GM18858 (cell line): ENCODE measurements at regions not wholly inside any gene's neighbourhood (a gene's known extent, or its start where the extent isn't known, plus 50 kb on each side); places are given as distances from the start of the nearest gene placed in this dataset.

Experiments used
- ATAC-seq: cut with Tn5 transposase; IDR thresholded peaks from one replicate; pipeline ENCODE4 v1.9.1; 2021; ENCODE audit not compliant: unreplicated experiment

DNA sequence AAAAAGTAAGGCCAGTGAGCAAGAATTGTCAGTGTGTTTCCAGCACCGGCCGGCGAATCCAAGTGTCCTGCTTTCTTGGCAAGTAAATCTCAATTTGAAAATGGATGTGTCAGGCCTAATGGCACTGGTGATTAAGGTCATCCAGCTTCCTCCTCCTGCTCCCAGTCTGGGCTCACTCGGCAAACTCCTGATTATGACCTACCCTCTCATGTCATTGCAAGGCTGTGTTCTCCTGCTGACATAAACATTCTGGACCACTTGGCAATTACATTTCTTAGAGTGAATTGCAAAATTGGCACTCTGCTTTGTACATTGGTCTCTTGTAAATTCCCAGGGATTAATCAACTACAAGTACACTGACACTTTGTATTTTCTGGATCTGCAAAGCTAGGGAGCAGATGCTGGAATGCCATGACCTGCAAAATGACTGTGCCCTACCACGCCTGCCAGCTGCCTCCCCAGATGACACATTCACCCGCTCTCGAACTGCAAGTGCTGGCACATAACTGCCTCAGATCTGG, 473.8 kb downstream of the KIF20B start:
- ATAC-seq = no peak

- ATAC-seq = no peak
These were observed 478.5 kb downstream of the KIF20B start for GRCh38 chr10:90179696-90180407.

DNA sequence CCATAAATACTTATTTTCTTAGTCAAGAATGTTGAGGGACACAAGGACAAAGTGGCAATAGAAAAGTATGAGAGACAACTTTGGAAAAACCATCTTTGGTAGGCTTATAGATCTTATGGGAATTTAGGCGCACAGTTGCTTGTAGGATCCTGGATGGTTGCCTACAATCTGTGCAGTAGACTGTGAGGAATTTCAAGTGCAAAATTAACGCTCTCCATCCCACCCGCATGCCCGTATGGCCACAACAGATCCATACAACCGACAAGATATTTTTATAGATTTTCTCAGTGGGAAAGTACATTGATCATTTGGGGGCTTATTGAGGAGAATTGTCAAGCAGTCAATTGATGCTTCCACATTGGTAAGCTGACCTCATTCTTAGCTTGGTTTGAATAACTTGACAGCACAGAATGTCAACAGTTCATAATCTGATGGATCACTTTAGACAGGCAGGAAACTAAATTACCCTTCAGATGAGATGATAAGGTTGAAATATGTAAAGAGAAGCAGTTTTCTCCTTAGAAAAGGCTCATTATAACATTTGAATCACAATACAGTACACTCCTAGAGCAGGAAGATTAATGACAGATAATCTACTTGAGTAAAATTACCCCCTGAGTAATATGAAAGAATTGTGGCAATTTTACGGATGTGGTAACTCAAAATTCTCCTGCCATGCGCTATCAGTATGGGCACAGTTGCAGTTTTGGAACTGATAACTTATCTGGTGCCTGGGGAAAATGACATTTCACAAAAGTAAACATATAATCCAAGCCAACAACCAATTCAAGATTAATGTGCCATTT, 479.7 kb downstream of the KIF20B start:
- no peak for ATAC-seq

- ATAC-seq = no peak
These were observed 491.4 kb downstream of the KIF20B start for GRCh38 chr10:90192825-90193224.

GRCh38 chr10:90193240-90193985, 492.0 kb downstream of the KIF20B start:
- ATAC-seq = no peak

GRCh38 chr10:90195288-90195840, 494.0 kb downstream of the KIF20B start:
- no peak for ATAC-seq

DNA sequence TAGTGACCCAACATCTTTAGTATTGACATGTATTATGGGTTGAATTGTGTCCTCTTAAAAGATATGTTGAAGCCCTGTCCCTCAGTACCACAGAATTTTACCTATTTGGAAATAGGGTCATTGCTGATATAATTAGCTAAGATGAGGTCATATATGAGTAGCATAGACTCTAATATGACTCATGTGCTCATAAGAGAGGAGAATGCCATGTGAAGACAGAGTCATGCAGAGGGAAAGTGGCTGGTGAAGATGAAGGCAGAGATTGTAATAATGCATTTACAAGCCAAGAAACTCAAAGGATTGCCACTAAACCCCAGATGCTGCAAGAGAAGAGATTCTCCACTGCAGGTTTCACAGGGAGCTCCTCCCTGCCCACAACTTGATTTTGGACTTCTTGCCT, 496.4 kb downstream of the KIF20B start:
- no peak for ATAC-seq

DNA sequence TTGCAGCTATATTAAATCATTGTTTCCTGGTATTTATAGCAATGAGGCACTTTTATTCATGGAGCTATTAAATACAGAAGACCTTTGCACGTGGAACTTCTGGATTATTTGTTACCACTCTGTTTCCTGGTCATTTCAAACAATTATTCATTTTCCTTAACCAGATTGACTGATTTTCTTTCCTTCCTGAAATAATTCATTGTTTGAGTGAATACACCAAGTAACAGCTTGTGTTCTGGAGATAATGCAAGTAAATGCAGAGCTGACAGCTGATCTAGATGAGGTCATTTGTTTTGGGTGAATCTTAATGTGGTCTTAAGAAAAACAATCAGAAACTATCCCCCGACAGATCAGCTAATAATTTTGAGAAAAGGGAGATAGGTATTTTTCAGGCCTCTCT, 497.7 kb downstream of the KIF20B start:
- no peak for ATAC-seq

DNA sequence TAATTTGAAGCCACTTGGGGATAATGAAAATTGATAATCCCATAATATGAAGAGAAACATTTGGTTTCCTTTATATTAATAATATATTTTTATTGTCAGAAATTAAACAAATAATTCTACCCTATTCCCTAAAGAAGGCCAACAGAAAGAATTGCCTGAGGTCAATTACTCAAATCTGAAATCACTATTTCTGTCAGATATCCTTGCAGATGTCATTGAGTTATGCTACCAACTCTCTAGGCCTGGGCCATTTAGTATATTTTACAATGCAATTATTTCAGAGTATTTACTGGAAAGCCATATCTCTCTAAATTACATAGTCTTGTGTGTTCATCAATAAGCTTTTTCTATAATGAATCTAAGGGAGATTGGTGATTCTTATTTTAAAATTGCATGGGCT, 498.1 kb downstream of the KIF20B start:
- no peak for ATAC-seq

DNA sequence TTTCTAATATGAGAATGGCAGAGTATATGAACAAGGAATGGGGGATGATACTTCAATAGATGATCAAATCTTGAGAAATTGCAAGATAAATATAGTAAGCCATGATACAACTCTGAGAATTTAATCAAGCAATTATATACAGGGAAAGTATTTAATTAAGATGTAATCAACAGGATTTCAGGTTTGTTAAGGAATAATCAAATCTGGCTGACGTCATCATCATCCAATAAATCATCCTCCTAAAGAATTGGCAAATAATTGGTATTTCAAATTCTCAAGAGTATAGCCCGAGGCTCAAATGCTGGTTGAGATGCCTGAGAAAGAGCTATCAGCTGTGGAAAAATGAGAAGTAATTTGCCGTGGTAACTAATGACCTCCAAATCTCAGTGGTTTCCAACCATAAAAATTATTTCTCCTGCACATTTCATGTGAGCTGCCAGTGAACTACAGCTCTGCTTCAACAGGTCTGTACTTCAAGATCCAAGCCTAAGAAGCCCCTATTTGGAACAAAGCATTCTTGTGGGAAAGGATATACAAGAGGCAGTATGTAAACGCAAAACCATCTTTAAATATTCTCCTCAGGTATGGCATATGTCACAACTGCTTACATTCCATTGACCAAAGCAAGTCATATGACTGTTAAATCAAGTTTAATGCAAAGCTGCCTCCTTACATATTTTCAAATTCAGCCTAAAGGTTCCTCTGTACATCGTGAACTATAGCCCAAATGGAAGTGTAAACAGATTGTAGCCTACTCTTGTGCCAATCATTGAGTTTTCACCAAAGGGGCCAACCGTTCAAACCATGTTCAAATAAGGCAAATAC, 503.0 kb downstream of the KIF20B start:
- no peak for ATAC-seq

GRCh38 chr10:90204956-90205314, 503.5 kb downstream of the KIF20B start:
- ATAC-seq = no peak

DNA sequence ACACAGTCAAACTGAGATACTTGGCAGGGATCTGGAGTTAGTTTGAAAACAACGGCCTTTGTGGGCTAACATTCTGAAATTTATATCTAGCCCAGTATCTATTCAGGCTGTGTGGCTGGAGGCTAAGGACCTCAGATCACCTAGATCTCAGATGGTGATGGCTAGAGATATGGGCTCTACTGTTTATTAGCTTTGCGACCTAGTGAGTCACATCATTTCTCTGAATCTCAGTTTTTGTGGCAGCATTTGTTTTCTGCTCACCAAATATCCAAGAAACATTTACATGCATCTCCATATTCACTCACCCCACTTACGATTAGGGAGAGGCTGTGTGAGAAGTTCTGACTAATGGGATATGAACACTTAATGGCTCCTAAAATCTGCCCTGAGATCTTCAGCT, 503.9 kb downstream of the KIF20B start:
- no peak for ATAC-seq

DNA sequence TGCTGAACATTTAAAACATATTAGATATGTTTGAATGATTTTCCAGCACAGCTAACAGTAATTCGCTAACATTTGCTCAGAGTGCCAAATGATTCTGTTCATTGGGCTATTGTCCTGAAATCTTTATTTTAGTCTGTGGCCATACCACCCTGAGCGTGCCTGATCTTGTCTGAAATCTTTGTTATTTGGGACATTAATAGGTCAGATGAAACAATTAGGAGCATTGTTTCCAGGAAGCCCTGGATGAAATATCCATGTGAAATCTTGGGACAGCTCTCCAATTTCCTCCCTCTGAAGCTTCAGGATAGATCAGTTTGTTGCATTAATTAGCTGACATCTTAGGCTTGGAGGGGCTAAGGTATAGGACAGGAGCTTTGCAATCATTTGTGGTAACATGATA, 512.0 kb downstream of the KIF20B start:
- no peak for ATAC-seq

GRCh38 chr10:90218846-90219245, 517.5 kb downstream of the KIF20B start:
- ATAC-seq = no peak

DNA sequence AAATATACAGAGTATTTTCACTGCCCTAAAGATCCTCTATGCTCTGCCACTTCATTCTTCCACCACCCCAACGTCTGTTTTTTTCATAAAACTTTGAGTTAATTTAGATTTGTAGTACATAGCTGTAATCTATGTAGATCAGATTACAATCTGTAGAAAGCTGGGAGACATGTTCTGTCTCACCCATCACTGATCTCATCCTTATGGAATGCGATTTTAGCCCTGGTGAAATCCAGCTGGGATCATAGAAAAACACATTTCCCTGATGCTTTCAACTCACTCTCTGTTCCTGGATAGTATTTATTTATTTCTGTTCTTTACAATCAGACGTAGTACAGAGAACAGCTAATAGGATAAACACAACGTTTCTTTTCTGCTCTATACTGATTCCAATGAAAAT, 521.0 kb downstream of the KIF20B start:
- ATAC-seq = no peak

DNA sequence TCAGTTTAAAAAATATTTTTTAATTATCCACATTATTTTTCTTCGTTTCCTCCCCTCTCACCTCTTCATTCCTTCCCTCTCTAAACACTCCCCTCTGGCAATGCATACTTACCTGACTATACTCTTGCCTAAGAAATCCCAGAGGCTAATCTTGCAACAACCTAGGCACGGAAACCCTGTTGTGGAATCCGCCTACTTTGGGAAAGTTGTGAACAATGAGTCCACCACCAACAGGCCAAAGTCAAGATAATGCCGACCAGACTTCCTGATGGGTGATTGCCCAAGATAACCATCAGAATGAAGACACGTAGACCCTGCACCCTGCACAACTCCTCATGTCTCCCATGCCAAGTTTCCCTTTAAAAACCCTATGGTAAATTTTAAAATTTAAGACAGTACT, 521.5 kb downstream of the KIF20B start:
- no peak for ATAC-seq

DNA sequence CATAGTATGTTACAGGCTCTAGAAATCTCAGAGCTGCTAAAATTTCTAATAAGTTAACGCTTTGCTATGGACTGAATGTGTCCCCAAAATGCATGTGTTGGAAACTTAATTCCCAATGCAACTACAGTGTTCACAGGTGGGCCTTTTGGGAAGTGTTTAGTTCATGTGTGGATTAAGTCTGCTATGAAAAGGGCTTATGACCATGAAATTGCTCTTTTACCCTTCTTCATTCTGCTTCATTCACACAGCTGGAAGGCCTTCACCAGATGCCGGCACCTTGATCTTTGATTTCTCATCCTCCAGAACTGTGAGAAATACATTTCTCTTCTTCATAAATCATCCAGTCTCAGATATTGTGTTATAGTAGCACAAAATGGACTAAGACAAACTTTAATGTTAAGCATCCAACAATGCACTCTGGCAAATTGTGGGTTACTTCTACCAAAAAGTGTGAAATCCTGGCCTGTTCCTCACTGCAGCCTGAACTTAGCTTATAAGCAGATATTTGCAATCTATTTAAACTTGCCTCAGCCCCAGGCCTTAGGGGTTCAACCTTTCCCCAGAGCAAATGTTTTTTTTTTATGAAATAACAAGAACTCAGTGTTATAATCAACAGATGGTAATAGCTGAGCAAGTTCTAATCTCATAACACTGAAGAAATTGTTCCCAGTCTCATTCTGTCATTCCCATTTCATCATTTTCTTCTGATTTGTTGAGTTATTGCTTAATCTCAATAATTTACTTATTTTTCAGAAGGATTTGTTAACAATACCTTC, 523.6 kb downstream of the KIF20B start:
- no peak for ATAC-seq

- ATAC-seq = no peak
These were observed 525.1 kb downstream of the KIF20B start for GRCh38 chr10:90226517-90226916.

- ATAC-seq = no peak
These were observed 525.8 kb downstream of the KIF20B start for GRCh38 chr10:90227217-90227656.

DNA sequence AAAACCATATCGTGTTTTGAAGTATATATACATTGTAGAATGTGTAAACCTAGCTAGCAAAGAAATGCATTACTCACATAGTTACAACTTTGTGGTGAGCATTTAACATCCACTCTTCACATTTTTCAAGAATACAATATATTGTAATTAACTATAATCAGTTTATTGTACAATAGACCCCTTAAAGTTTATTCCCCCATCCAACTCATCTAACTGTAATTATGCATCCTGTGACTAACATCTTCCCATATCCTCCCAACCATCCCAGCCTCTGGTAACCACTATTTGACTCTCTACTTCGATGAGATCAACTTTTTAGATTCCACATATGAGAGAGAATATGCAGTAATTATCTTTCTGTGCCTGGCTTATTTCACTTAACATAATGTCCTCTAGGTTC, 526.4 kb downstream of the KIF20B start:
- no peak for ATAC-seq
